Retinal pigment epithelial cell (primary cell): ENCODE measurements at regions not wholly inside any gene's neighbourhood (a gene's known extent, or its start where the extent isn't known, plus 50 kb on each side); places are given as distances from the start of the nearest gene placed in this dataset.

Experiments used
- DNase-seq: peaks from one replicate; pipeline ENCODE4 v3.0.0-alpha.2; 2010; ENCODE audit warnings: low read depth
- H3K4me3 ChIP-seq: 2 replicates; pipeline ENCODE4 v1.5.1; 2011; ENCODE audit warnings: mild to moderate bottlenecking, low read length, control low read depth, moderate library complexity
- CTCF ChIP-seq: conservative IDR thresholded peaks from 2 replicates; pipeline ENCODE4 v1.5.1; 2011; ENCODE audit warnings: low read depth, low read length, control low read depth, inconsistent platforms

- H3K4me3 ChIP-seq = no peak overlapping the region
- TF ChIP-seq CTCF = no peak
- DNase-seq = no peak
These were observed 68.1 kb upstream of the PLEKHG7 start for GRCh38 chr12:92634730-92635129.

- no peak overlapping the region for H3K4me3 ChIP-seq
- no peak for DNase-seq
- TF ChIP-seq CTCF = no peak
These were observed 68.6 kb upstream of the PLEKHG7 start for GRCh38 chr12:92634202-92634601.

GRCh38 chr12:92630968-92631367, 71.8 kb upstream of the PLEKHG7 start:
- no peak for TF ChIP-seq CTCF
- no peak overlapping the region for H3K4me3 ChIP-seq
- no peak for DNase-seq

GRCh38 chr12:92629349-92630065, 73.3 kb upstream of the PLEKHG7 start:
- TF ChIP-seq CTCF = no peak

GRCh38 chr12:92628476-92628875, 74.3 kb upstream of the PLEKHG7 start:
- no peak overlapping the region for H3K4me3 ChIP-seq
- no peak for DNase-seq
- TF ChIP-seq CTCF = no peak

More at GRCh38 chr12:92629349-92630065, 73.3 kb upstream of the PLEKHG7 start:
- no peak for DNase-seq
- H3K4me3 ChIP-seq = no peak overlapping the region

GRCh38 chr12:92627511-92627910, 75.3 kb upstream of the PLEKHG7 start:
- no peak for TF ChIP-seq CTCF
- H3K4me3 ChIP-seq = no peak overlapping the region
- DNase-seq = no peak

- no peak overlapping the region for H3K4me3 ChIP-seq
- TF ChIP-seq CTCF = no peak
- DNase-seq = no peak
These were observed 77.0 kb upstream of the PLEKHG7 start for GRCh38 chr12:92625639-92626310.
